ENCODE measurements at regions not wholly inside any gene's neighbourhood (a gene's known extent, or its start where the extent isn't known, plus 50 kb on each side); places are given as distances from the start of the nearest gene placed in this dataset.
"Not testable (repeated sequence)": the region's sequence is repeated elsewhere in the genome, so short reads cannot be mapped to it uniquely, and the experiment has no call there.

DNA sequence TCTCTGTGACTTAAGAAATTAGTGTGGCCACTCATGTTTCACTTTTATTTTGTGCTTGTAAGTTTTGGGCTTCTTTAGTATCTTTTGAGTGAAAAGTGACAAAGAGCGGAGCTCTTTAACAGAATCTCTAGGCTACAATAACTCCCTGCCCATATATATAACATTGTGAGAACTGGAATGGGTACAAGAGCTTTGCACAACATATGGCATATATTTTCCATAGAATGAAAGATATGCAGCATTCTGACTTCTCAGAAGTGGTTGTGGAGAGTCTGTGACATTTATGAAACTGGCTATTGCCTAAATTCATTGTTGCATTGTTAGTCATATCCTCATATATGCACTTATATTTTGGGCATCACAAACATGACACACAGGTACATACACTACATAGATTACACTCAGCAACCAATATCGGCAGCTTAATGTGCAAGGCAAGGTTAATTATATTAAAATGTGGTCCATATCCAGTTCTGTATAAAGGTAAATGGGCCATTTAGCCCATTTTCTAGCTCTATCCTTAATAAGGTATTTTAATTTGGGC is 1148.2 kb downstream of the FAM181B start:
- TF ChIP-seq GATA1 (IDR thresholded peaks at IDR 0.05; ENCODE audit: low read depth, low read length) (no peak), POLR2A (IDR thresholded peaks at IDR 0.05; ENCODE audit: low read length) (no peak)
- DNase-seq, result no peak

GRCh38 chr11:81579339-81579738 is 1154.3 kb downstream of the FAM181B start:
- DNase-seq, result no peak

GRCh38 chr11:81578571-81578970 is 1155.1 kb downstream of the FAM181B start:
- TF ChIP-seq POLR2A (IDR thresholded peaks at IDR 0.05; ENCODE audit: low read length), result no peak
- no peak for TF ChIP-seq GATA1 (IDR thresholded peaks at IDR 0.05; ENCODE audit: low read depth, low read length)

More at GRCh38 chr11:81579339-81579738, 1154.3 kb downstream of the FAM181B start:
- TF ChIP-seq GATA1 (IDR thresholded peaks at IDR 0.05; ENCODE audit: low read depth, low read length) (no peak), POLR2A (IDR thresholded peaks at IDR 0.05; ENCODE audit: low read length) (no peak)

DNA sequence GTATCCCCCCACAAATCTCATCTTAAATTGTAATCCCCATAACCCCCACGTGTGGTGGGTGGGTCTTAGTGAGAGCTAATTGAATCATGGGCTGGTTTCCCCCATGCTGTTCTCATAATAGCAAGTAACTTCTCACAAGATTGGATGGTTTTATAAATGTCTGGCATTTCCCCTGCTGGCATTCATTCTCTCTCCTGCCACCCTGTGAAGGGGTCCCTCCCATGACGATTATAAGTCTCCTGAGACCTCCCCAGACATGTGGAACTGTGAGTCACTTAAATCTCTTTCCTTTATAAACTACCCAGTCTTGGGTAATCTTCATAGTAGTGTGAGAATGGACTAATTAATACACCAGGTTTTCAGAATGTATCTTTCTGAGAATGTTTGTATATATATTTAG is 1159.4 kb downstream of the FAM181B start:
- TF ChIP-seq POLR2A (IDR thresholded peaks at IDR 0.05; ENCODE audit: low read length) (no peak), GATA1 (IDR thresholded peaks at IDR 0.05; ENCODE audit: low read depth, low read length) (no peak)

More at GRCh38 chr11:81578571-81578970, 1155.1 kb downstream of the FAM181B start:
- no peak for DNase-seq

GRCh38 chr11:81573367-81573766 is 1160.3 kb downstream of the FAM181B start:
- no peak for TF ChIP-seq GATA1 (IDR thresholded peaks at IDR 0.05; ENCODE audit: low read depth, low read length)
- no peak for TF ChIP-seq POLR2A (IDR thresholded peaks at IDR 0.05; ENCODE audit: low read length)
- no peak for DNase-seq

More for the DNA sequence above, 1159.4 kb downstream of the FAM181B start:
- DNase-seq, result no peak

GRCh38 chr11:81570669-81571068 is 1163.0 kb downstream of the FAM181B start:
- TF ChIP-seq POLR2A (IDR thresholded peaks at IDR 0.05; ENCODE audit: low read length) (no peak), GATA1 (IDR thresholded peaks at IDR 0.05; ENCODE audit: low read depth, low read length) (no peak)
- no peak for DNase-seq

DNA sequence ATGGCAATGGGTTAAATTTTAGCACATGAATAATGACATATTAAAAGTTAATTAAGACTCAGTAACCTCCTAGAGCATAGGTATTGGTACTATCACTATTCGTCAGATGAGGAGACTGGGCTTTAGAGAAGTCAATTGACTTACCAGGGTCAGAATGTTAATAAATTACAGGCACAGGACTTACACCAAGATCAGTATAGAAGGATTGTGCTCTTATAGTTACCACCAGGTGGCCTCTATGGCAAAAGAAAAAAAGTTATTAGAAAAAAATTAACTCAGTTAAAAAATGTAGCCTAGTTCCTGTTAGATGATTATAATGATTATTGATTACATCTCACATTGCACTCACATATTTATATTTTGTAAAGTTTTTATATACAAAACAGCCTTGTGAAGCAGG is 1163.7 kb downstream of the FAM181B start:
- no peak for DNase-seq
- no peak for TF ChIP-seq POLR2A (IDR thresholded peaks at IDR 0.05; ENCODE audit: low read length)
- TF ChIP-seq GATA1 (IDR thresholded peaks at IDR 0.05; ENCODE audit: low read depth, low read length), result no peak

- TF ChIP-seq POLR2A (IDR thresholded peaks at IDR 0.05; ENCODE audit: low read length), result no peak
- no peak for TF ChIP-seq GATA1 (IDR thresholded peaks at IDR 0.05; ENCODE audit: low read depth, low read length)
- peak in 1 of 2 experiments; percentile 1 for DNase-seq
Observed at GRCh38 chr11:81568918-81569317, 1164.7 kb downstream of the FAM181B start.

DNA sequence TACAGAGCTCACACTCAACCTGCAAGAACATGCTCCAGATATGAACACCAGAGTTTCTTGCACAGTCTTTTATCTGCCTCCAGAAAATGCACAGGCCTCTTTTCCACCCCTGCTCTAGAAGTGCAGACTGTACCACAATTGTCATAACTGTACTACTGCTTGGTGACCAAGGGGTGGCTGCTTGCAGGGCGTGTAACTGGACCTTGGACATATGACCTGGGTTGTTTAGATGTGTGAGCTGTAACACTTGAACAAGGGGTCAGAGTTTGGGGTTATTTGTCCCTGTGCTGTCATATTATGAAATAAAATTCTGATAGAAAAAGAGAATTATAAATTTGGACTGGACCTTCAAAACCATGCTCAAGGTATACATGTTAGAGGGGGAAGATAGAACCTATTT is 1185.5 kb downstream of the FAM181B start:
- TF ChIP-seq GATA1 (IDR thresholded peaks at IDR 0.05; ENCODE audit: low read depth, low read length) (no peak), POLR2A (IDR thresholded peaks at IDR 0.05; ENCODE audit: low read length) (no peak)
- no peak for DNase-seq

- DNase-seq, result not testable (repeated sequence)
Observed at GRCh38 chr11:81539806-81540205, 1193.9 kb downstream of the FAM181B start.

DNA sequence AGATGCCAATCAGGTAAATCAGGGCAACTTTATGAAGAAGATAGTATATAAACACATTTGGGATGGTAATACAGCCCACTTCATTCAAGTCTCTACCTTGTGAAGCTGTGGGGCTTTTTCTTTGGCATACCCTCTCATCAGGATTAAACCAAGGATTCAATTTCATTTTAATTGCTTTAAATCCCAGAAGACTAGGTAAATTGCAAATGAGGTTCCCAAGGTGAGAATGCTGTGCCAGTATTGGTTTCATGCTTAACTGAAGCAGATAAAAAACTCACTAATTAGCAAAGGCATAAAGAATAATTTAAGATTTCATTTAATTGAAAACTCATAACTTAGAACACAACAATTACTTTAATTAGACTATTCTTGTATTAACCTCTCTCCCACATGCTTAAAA is 1218.1 kb downstream of the FAM181B start:
- TF ChIP-seq GATA1 (IDR thresholded peaks at IDR 0.05; ENCODE audit: low read depth, low read length), result no peak
- no peak for TF ChIP-seq POLR2A (IDR thresholded peaks at IDR 0.05; ENCODE audit: low read length)
- no peak for DNase-seq

DNA sequence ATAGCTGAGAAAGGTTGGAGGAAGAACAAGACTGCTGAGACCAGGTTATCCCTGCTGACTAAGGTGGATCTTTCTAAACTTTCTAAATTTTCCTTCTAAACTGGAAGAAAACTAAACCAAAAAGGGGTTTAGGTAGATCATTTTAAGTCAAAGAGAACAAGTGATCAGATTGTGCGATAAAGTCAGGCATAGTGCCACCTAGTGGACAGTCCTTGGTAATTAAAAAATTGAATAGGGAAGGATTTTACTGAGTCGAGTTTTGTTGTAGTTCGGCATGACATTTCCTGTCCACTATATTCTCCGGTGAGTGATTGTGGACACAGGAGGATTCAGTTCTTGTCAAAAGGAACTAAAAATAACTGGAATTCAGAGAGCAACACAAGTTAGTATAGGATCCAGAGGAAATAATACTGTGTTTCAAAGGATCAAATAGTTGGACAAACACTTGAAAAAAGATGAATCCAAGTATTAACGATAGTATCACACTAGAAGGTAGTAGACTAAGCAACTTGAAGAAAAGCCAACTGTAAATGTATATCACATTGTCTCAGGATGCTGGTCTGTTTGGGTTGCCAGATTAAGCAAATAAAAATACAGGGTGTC is 1236.4 kb downstream of the FAM181B start:
- peak; percentile 13 to 50 for DNase-seq
- TF ChIP-seq GATA1 (IDR thresholded peaks at IDR 0.05; ENCODE audit: low read depth, low read length) (no peak), POLR2A (IDR thresholded peaks at IDR 0.05; ENCODE audit: low read length) (no peak)

- DNase-seq, result no peak
- TF ChIP-seq POLR2A (IDR thresholded peaks at IDR 0.05; ENCODE audit: low read length) (no peak), GATA1 (IDR thresholded peaks at IDR 0.05; ENCODE audit: low read depth, low read length) (no peak)
Observed at GRCh38 chr11:81496601-81497000, 1237.1 kb downstream of the FAM181B start.

GRCh38 chr11:81495699-81496292 is 1237.9 kb downstream of the FAM181B start:
- no peak for DNase-seq
- TF ChIP-seq POLR2A (IDR thresholded peaks at IDR 0.05; ENCODE audit: low read length), result no peak
- TF ChIP-seq GATA1 (IDR thresholded peaks at IDR 0.05; ENCODE audit: low read depth, low read length), result no peak

- TF ChIP-seq POLR2A (IDR thresholded peaks at IDR 0.05; ENCODE audit: low read length) (no peak), GATA1 (IDR thresholded peaks at IDR 0.05; ENCODE audit: low read depth, low read length) (no peak)
- no peak for DNase-seq
Observed at GRCh38 chr11:81494431-81494830, 1239.2 kb downstream of the FAM181B start.
